SH-SY5Y (cell line): ENCODE measurements at regions not wholly inside any gene's neighbourhood (a gene's known extent, or its start where the extent isn't known, plus 50 kb on each side); places are given as distances from the start of the nearest gene placed in this dataset.

ENCODE experiments used
- GATA2 ChIP-seq: IDR thresholded peaks from 2 replicates; pipeline ENCODE4 v1.6.1; 2011; ENCODE audit warnings: mild to moderate bottlenecking, low read depth, low read length
- GATA3 ChIP-seq: IDR thresholded peaks from 2 replicates; pipeline ENCODE4 v1.6.1; 2011; ENCODE audit warnings: low read depth, mild to moderate bottlenecking, low read length, moderate library complexity

- TF ChIP-seq GATA2 (no peak), GATA3 (no peak)
Measured at GRCh38 chr11:86735451-86736290, 63.3 kb upstream of the ME3 start.
